IMR-90 (cell line): ENCODE measurements at regions not wholly inside any gene's neighbourhood (a gene's known extent, or its start where the extent isn't known, plus 50 kb on each side); places are given as distances from the start of the nearest gene placed in this dataset.

ENCODE experiments used
- ATAC-seq: fragments of 200-7000 bp; cut with Tn5 transposase; 2 replicates; pipeline ENCODE4 v1.9.1; 2020; ENCODE audit warnings: low read depth, mild to moderate bottlenecking, moderate library complexity
- BruUV-seq: library from RNA; stranded (reverse); fragments of 400-500 nt; replicated peaks from 2 replicates; lab custom pipeline; 2021; lab: Mats Ljungman, UMichigan
- CTCF ChIA-PET: fragments of 300-600 bp; formaldehyde crosslinking; extraction: SDS; loops from one replicate; lab custom pipeline; 2021; ENCODE audit warnings: antibody characterized with exemption; lab: Yijun Ruan, JAX
- POLR2A ChIA-PET: fragments of 300-600 bp; sonication (Branson Sonifier 250); formaldehyde crosslinking; loops from one replicate; lab custom pipeline; 2022; ENCODE audit warnings: antibody characterized with exemption; ENCODE audit not compliant: unreplicated experiment; lab: Charles Lee
- DNase-seq: peaks from one replicate; pipeline ENCODE4 v3.0.0; 2013
- H2AFZ ChIP-seq: replicated peaks from 2 replicates; pipeline ENCODE3; 2013; ENCODE audit warnings: low read length, mild to moderate bottlenecking; ENCODE audit not compliant: poor library complexity
- H2AK5ac ChIP-seq: 2 replicates; pipeline ENCODE4 v1.6.1; 2013; ENCODE audit warnings: low read depth, low read length, inconsistent platforms
- H2AK9ac ChIP-seq: replicated peaks from 2 replicates; pipeline ENCODE3; 2013; ENCODE audit warnings: mild to moderate bottlenecking, low read depth, low read length, moderate library complexity; ENCODE audit not compliant: poor library complexity
- H2BK120ac ChIP-seq: 2 replicates; pipeline ENCODE4 v1.6.1; 2013; ENCODE audit warnings: low read depth, low read length, inconsistent platforms
- H2BK15ac ChIP-seq: 3 replicates; pipeline ENCODE4 v1.6.1; 2013; ENCODE audit warnings: low read depth, low read length, inconsistent platforms
- H2BK20ac ChIP-seq: 2 replicates; pipeline ENCODE4 v1.6.1; 2013; ENCODE audit warnings: low read depth, mild to moderate bottlenecking, inconsistent platforms, low read length, moderate library complexity
- H2BK5ac ChIP-seq: 2 replicates; pipeline ENCODE4 v1.6.1; 2013; ENCODE audit warnings: mild to moderate bottlenecking, low read depth, low read length, inconsistent platforms; ENCODE audit not compliant: poor library complexity, severe bottlenecking
- H3K14ac ChIP-seq: replicated peaks from 2 replicates; pipeline ENCODE4 v1.6.1; 2013; ENCODE audit warnings: low read depth, low read length, inconsistent platforms
- H3K18ac ChIP-seq: 2 replicates; pipeline ENCODE4 v1.6.1; 2013; ENCODE audit warnings: low read depth, low read length, control low read depth
- H3K23ac ChIP-seq: 2 replicates; pipeline ENCODE4 v1.6.1; 2013; ENCODE audit warnings: low read depth, low read length, inconsistent platforms
- H3K27ac ChIP-seq: 2 replicates; pipeline ENCODE4 v1.5.1; 2013; ENCODE audit warnings: mild to moderate bottlenecking, control low read depth, low read length; ENCODE audit not compliant: insufficient read depth
- H3K27me3 ChIP-seq: 2 replicates; pipeline ENCODE4 v1.6.1; 2013; ENCODE audit warnings: low read length; ENCODE audit not compliant: control insufficient read depth, insufficient read depth
- H3K36me3 ChIP-seq: 2 replicates; pipeline ENCODE4 v1.6.1; 2013; ENCODE audit warnings: low read length, mixed read lengths; ENCODE audit not compliant: control insufficient read depth, insufficient read depth
- H3K4ac ChIP-seq: 2 replicates; pipeline ENCODE4 v1.6.1; 2013; ENCODE audit warnings: low read depth, low read length, inconsistent platforms
- H3K4me1 ChIP-seq: 2 replicates; pipeline ENCODE4 v1.6.1; 2013; ENCODE audit warnings: low read length, mixed read lengths; ENCODE audit not compliant: control insufficient read depth, insufficient read depth
- H3K4me2 ChIP-seq: 2 replicates; pipeline ENCODE4 v1.6.1; 2013; ENCODE audit warnings: low read depth, mild to moderate bottlenecking, control low read depth, low read length, moderate library complexity
- H3K4me3 ChIP-seq: 2 replicates; pipeline ENCODE4 v1.5.1; 2013; ENCODE audit warnings: low read depth, mild to moderate bottlenecking, control low read depth, low read length, moderate library complexity; ENCODE audit not compliant: insufficient read depth
- H3K56ac ChIP-seq: 2 replicates; pipeline ENCODE4 v1.6.1; 2013; ENCODE audit warnings: low read length, inconsistent platforms; ENCODE audit not compliant: insufficient read depth; ENCODE audit errors: extremely low read depth
- H3K79me1 ChIP-seq, 2 experiments: 2 replicates each; pipeline ENCODE4 v1.6.1; 2013; ENCODE audit warnings: low read length in 2 of 2, inconsistent platforms in 1 of 2, low read depth in 1 of 2
- H3K9ac ChIP-seq: 2 replicates; pipeline ENCODE4 v1.6.1; 2013; ENCODE audit warnings: low read depth, low read length, control low read depth
- H3K9me1 ChIP-seq: 2 replicates; pipeline ENCODE4 v1.6.1; 2013; ENCODE audit warnings: low read length, inconsistent platforms; ENCODE audit not compliant: insufficient read depth
- H3K9me3 ChIP-seq: 2 replicates; pipeline ENCODE4 v1.6.1; 2013; ENCODE audit warnings: low read length; ENCODE audit not compliant: control insufficient read depth, insufficient read depth
- H4K20me1 ChIP-seq: 2 replicates; pipeline ENCODE4 v1.6.1; 2013; ENCODE audit warnings: low read length, inconsistent platforms; ENCODE audit not compliant: insufficient read depth
- H4K5ac ChIP-seq: 2 replicates; pipeline ENCODE4 v1.6.1; 2013; ENCODE audit warnings: mild to moderate bottlenecking, low read depth, low read length, control low read depth
- H4K8ac ChIP-seq, 2 experiments: 2 replicates each; pipeline ENCODE4 v1.6.1; 2013; ENCODE audit warnings: low read depth in 2 of 2, low read length in 2 of 2, control low read depth in 1 of 2, inconsistent platforms in 1 of 2
- H4K91ac ChIP-seq: 2 replicates; pipeline ENCODE4 v1.6.1; 2013; ENCODE audit warnings: low read depth, low read length, inconsistent platforms; ENCODE audit not compliant: insufficient read depth
- BHLHE40 ChIP-seq: fragments of 150-350 bp; IDR thresholded peaks from 2 replicates; pipeline ENCODE4 v1.6.1; 2016; ENCODE audit warnings: mild to moderate bottlenecking, low read depth, low read length
- CHD1 ChIP-seq: IDR thresholded peaks from 2 replicates; pipeline ENCODE4 v1.6.1; 2012; ENCODE audit warnings: low read depth, low read length, improper control_type of control experiment
- CTCF ChIP-seq: conservative IDR thresholded peaks from 2 replicates; pipeline ENCODE4 v1.5.1; 2012; ENCODE audit warnings: mild to moderate bottlenecking, low read depth, low read length, improper control_type of control experiment
- ELK1 ChIP-seq: fragments of 150-350 bp; IDR thresholded peaks from 2 replicates; pipeline ENCODE4 v1.6.1; 2016; ENCODE audit warnings: low read depth, mild to moderate bottlenecking, low read length, moderate library complexity, borderline replicate concordance
- FOS ChIP-seq: fragments of 150-350 bp; IDR thresholded peaks from 2 replicates; pipeline ENCODE4 v1.6.1; 2016; ENCODE audit warnings: low read depth, low read length
- MAFK ChIP-seq: IDR thresholded peaks from 2 replicates; pipeline ENCODE4 v1.6.1; 2012; ENCODE audit warnings: low read depth, low read length, improper control_type of control experiment
- NFE2L2 ChIP-seq: fragments of 150-350 bp; IDR thresholded peaks from 2 replicates; pipeline ENCODE4 v1.6.1; 2016; ENCODE audit warnings: low read depth, mild to moderate bottlenecking, low read length
- RAD21 ChIP-seq: IDR thresholded peaks from 2 replicates; pipeline ENCODE4 v1.6.1; 2012; ENCODE audit warnings: low read length, improper control_type of control experiment
- RCOR1 ChIP-seq: IDR thresholded peaks from 2 replicates; pipeline ENCODE4 v1.6.1; 2012; ENCODE audit warnings: mild to moderate bottlenecking, low read length, improper control_type of control experiment; ENCODE audit not compliant: insufficient replicate concordance
- dilution Hi-C: fragments of 300-500 bp; cut with HindIII; formaldehyde crosslinking; loops from one replicate; pipeline ENCODE4 v1.14.3; 2018; ENCODE audit warnings: low sequenced_read_pairs; ENCODE audit not compliant: unreplicated experiment
- in situ Hi-C: fragments of 300-500 bp; cut with MboI; formaldehyde crosslinking; loops from 3 replicates; pipeline ENCODE4 v1.14.3; 2019; ENCODE audit warnings: low sequenced_read_pairs, inconsistent platforms, mixed read lengths
- intact Hi-C: fragments of 100-400 bp; cut with micrococcal nuclease; formaldehyde crosslinking; loops from 2 replicates; pipeline ENCODE4 v1.10.0; 2022
- TF ChIP-seq, protein P1 (sequence below): fragments of 150-350 bp; IDR thresholded peaks from 2 replicates; pipeline ENCODE4 v1.6.1; 2017; ENCODE audit warnings: mild to moderate bottlenecking, antibody characterized with exemption, low read length, low read depth

- Histone ChIP-seq H3K9me3 (peaks cover 3% of the 10 kb centered on the region; the same call in 1 of the 2 replicates), H4K91ac (no peak overlapping the region), H2BK5ac (no peak overlapping the region), H2BK120ac (no peak overlapping the region), H4K20me1 (no peaks in the 10 kb centered on the region), H3K36me3 (no peaks in the 10 kb centered on the region), H3K4me1 (no peaks in the 10 kb centered on the region), H2BK20ac (no peak overlapping the region), H3K4me2 (no peak overlapping the region), H3K18ac (no peak overlapping the region), H3K27me3 (no peaks in the 10 kb centered on the region), H3K4ac (no peak overlapping the region), H3K4me3 (no peak overlapping the region), H3K23ac (no peak overlapping the region), H3K56ac (no peak overlapping the region), H3K79me1 (no peaks in the 10 kb centered on the region), H3K9me1 (no peaks in the 10 kb centered on the region), H2BK15ac (no peak overlapping the region), H2AFZ (no peak overlapping the region), H4K8ac (no peak overlapping the region), H3K27ac (no peak overlapping the region), H2AK5ac (no peak overlapping the region), H3K9ac (no peak overlapping the region), H4K5ac (no peak overlapping the region), H3K14ac (no peak overlapping the region), H2AK9ac (no peak overlapping the region)
- in situ Hi-C loops = no loop called here
- ChIA-PET POLR2A (no interaction called here), CTCF (no interaction called here)
- no peak for TF ChIP-seq ELK1
- no peak for TF ChIP-seq CHD1
- TF ChIP-seq, protein P1, sequence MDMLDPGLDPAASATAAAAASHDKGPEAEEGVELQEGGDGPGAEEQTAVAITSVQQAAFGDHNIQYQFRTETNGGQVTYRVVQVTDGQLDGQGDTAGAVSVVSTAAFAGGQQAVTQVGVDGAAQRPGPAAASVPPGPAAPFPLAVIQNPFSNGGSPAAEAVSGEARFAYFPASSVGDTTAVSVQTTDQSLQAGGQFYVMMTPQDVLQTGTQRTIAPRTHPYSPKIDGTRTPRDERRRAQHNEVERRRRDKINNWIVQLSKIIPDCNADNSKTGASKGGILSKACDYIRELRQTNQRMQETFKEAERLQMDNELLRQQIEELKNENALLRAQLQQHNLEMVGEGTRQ = no peak
- TF ChIP-seq FOS = no peak
- no peak for TF ChIP-seq RAD21
- no peak for TF ChIP-seq CTCF
- no peak for TF ChIP-seq MAFK
- TF ChIP-seq RCOR1 = no peak
- no peak for TF ChIP-seq BHLHE40
- no peak for TF ChIP-seq NFE2L2
- no peak for ATAC-seq
- DNase-seq = no peak
- intact Hi-C loops = no loop called here
- dilution Hi-C loops = no loop called here
- no TSS peak for BruUV-seq
Observed at GRCh38 chr12:61610143-61610542, 650.1 kb upstream of the USP15 start.
